ENCODE measurements at regions not wholly inside any gene's neighbourhood (a gene's known extent, or its start where the extent isn't known, plus 50 kb on each side); places are given as distances from the start of the nearest gene placed in this dataset.

GRCh38 chr6:63492476-63492875 lies 79.8 kb upstream of the LOC128125822 start:
- Histone ChIP-seq H2BK15ac (ENCODE audit: low read depth, low read length) (no peak overlapping the region), H2BK5ac (ENCODE audit: insufficient read length, low read length) (no peak overlapping the region), H3K14ac (ENCODE audit: insufficient read depth, low read length) (no peak overlapping the region), H4K91ac (ENCODE audit: insufficient read length, low read depth, low read length) (no peak overlapping the region), H3K4ac (ENCODE audit: low read depth, low read length) (no peak overlapping the region), H3K79me2 (ENCODE audit: insufficient read depth, low read length) (no peaks in the 10 kb centered on the region), H3K9me3 (ENCODE audit: control insufficient read depth, low read depth, low read length) (no peaks in the 10 kb centered on the region), H4K8ac (replicated peaks; ENCODE audit: insufficient read length, low read depth, low read length) (no peak overlapping the region), H3K4me1 (ENCODE audit: insufficient read depth, low read length) (no peaks in the 10 kb centered on the region), H3K9ac (ENCODE audit: extremely low read depth, insufficient read length, low read length) (no peak overlapping the region), H2AFZ (ENCODE audit: low read length) (no peak overlapping the region), H3K56ac (ENCODE audit: insufficient read length, low read depth, low read length) (no peak overlapping the region), H2BK20ac (ENCODE audit: low read depth, low read length, poor library complexity, severe bottlenecking) (no peak overlapping the region), H3K27ac (ENCODE audit: insufficient read length, low read depth, low read length) (no peak overlapping the region), H4K5ac (ENCODE audit: insufficient read length, low read depth, low read length) (no peak overlapping the region), H3K4me2 (ENCODE audit: insufficient read depth, insufficient read length, low read length) (no peak overlapping the region), H3K18ac (ENCODE audit: insufficient read length, low read depth, low read length) (no peak overlapping the region), H2AK5ac (ENCODE audit: insufficient read length, low read length) (no peak overlapping the region), H2BK12ac (ENCODE audit: insufficient read length, low read depth, low read length) (no peak overlapping the region), H3K27me3 (ENCODE audit: insufficient read depth, low read length) (no peaks in the 10 kb centered on the region), H3T11ph (ENCODE audit: low read length) (no peak overlapping the region), H3K79me1 (ENCODE audit: insufficient read depth, low read depth, low read length, poor library complexity, severe bottlenecking) (no peaks in the 10 kb centered on the region), H3K23ac (ENCODE audit: insufficient read length, low read depth, low read length) (no peak overlapping the region), H4K20me1 (ENCODE audit: control insufficient read depth, insufficient read depth, insufficient read length) (no peaks in the 10 kb centered on the region), H2BK120ac (ENCODE audit: low read depth, low read length, poor library complexity, severe bottlenecking) (no peak overlapping the region), H3K23me2 (ENCODE audit: insufficient read length, low read depth, low read length, poor library complexity, severe bottlenecking) (no peaks in the 10 kb centered on the region)
- Mint-ChIP-seq H3K27me3 (ENCODE audit: low read depth) (no peaks in the 10 kb centered on the region), H3K36me3 (ENCODE audit: insufficient read depth in 1 of 3, low read depth in 3 of 3) (no peaks in the 10 kb centered on the region), H3K4me1 (no peaks in the 10 kb centered on the region), H3K9me3 (no peaks in the 10 kb centered on the region), H3K4me3 (no peak overlapping the region), H3K27ac (no peak overlapping the region)
- no peak for DNase-seq
- WGBS (ENCODE audit: extremely low coverage, insufficient read length, low lambda C conversion rate), result no CpG with 5 or more reads among the region's 2 CpGs
- TF ChIP-seq, protein P1, sequence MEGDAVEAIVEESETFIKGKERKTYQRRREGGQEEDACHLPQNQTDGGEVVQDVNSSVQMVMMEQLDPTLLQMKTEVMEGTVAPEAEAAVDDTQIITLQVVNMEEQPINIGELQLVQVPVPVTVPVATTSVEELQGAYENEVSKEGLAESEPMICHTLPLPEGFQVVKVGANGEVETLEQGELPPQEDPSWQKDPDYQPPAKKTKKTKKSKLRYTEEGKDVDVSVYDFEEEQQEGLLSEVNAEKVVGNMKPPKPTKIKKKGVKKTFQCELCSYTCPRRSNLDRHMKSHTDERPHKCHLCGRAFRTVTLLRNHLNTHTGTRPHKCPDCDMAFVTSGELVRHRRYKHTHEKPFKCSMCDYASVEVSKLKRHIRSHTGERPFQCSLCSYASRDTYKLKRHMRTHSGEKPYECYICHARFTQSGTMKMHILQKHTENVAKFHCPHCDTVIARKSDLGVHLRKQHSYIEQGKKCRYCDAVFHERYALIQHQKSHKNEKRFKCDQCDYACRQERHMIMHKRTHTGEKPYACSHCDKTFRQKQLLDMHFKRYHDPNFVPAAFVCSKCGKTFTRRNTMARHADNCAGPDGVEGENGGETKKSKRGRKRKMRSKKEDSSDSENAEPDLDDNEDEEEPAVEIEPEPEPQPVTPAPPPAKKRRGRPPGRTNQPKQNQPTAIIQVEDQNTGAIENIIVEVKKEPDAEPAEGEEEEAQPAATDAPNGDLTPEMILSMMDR (conservative IDR thresholded peaks at IDR 0.05), result no peak

Data from H9 (cell line).